ENCODE measurements at regions not wholly inside any gene's neighbourhood (a gene's known extent, or its start where the extent isn't known, plus 50 kb on each side); places are given as distances from the start of the nearest gene placed in this dataset.

DNA sequence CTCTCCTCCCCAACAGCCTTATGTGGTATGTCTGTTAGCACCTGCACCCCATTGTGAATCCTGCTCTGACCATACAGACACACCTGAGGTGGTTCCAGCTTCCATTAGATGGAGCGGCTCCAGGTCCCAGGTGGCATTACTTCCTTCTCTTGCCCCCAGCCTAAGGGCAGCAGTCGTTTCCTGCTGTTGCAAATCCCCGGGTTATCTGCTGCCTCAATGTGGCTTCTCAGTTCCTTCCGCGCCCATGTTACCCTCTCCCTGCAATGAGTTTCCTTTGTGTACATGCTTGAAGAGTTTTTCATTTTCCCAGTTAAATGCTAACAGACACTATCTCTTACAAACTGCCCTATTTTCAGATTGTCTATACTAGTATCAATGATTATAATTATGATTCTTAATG lies 62.8 kb upstream of the PRKCQ start:
- DNase-seq (ENCODE audit: low read depth) = no peak

DNA sequence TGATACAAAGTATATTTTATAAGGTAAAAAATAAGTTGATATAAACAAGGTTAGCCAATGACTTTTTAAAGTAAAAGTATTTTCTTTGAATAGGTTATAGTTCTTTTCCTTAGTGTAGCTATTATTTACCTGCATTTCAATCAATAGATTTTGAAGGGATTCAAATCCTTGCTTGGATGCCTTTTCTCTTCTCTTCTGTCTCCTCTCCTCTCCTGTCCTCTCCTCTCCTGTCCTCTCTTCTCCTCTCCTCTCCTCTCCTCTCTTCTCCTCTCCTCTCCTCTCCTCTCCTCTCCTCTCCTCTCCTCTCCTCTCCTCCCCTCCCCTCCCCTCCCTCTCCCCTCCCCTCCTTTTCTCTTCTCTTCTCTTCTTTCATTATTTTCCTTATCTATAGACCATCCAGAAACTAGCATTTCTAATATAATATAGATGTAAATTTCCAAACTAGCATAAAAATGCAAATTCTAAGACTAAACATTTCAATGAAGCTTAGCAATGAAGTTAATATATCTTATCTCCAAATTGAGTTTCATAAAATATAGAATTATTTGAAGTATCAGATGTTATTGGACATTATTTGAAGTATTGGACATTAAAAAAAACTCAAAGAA lies 60.5 kb upstream of the PRKCQ start:
- no peak for DNase-seq (ENCODE audit: low read depth)

DNA sequence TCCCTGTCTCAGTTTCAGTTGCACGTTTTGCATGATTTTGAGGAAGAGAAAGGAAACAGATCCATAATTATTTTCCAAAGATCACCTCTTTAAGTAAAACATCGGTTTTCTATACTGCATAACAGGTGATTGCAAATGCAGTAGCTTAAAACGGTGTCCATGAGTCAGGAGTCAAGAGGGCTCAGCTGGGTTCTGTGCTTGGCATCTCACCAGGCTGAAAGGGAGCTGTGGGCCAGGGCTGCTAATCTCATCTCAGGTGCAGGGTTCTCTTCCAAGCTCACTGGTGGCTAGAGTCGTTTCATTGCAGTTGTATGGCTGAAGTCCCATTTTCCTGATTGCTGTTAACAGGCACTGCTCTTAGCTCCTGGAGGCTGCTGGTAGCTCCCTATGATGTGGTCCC lies 57.0 kb upstream of the PRKCQ start:
- no peak for DNase-seq (ENCODE audit: low read depth)

DNA sequence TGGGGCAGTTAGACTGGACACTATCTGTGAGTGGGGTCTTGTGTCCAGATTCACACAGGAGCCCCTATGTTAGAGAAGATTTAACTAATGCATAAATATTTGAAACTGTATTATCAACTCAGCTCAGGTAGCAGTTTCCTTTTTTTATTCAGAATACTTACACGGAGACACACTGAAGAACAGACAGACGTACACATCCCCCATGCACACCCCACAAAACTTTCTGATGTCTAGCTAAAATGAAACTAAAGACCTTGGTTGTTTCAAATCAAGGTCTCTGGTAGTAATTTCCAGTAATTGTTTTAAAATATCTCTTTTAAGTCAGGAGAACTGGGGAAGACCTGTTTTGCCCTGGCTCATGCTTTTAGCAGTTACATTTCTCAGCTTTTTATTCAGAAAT lies 55.7 kb upstream of the PRKCQ start:
- no peak for DNase-seq (ENCODE audit: low read depth)

All from fibroblast of gingiva (primary cell).